Urothelium cell line (cell line): ENCODE measurements at regions not wholly inside any gene's neighbourhood (a gene's known extent, or its start where the extent isn't known, plus 50 kb on each side); places are given as distances from the start of the nearest gene placed in this dataset.

ENCODE experiments used
- DNase-seq: peaks from one replicate; pipeline ENCODE4 v3.0.0; 2011; ENCODE audit warnings: low spot score, mixed read lengths
- FAIRE-seq: peaks from 2 replicates; lab custom pipeline; 2011; peaks lifted over from hg19 to GRCh38; lab: Jason Lieb, UNC

GRCh38 chrX:36436361-36436760, 516.8 kb downstream of the CFAP47 start:
- FAIRE-seq = no peak

GRCh38 chrX:36443007-36443406, 523.5 kb downstream of the CFAP47 start:
- FAIRE-seq = no peak

More at GRCh38 chrX:36436361-36436760, 516.8 kb downstream of the CFAP47 start:
- no peak for DNase-seq

GRCh38 chrX:36445566-36445965, 526.0 kb downstream of the CFAP47 start:
- DNase-seq (no peak), FAIRE-seq (no peak)

More at GRCh38 chrX:36443007-36443406, 523.5 kb downstream of the CFAP47 start:
- DNase-seq = no peak

GRCh38 chrX:36462142-36462541, 542.6 kb downstream of the CFAP47 start:
- FAIRE-seq = no peak

GRCh38 chrX:36480441-36480990, 527.6 kb upstream of the FAM47C start:
- no peak for FAIRE-seq
- no peak for DNase-seq

More at GRCh38 chrX:36462142-36462541, 542.6 kb downstream of the CFAP47 start:
- no peak for DNase-seq

- DNase-seq = no peak
- FAIRE-seq = no peak
These were observed 506.9 kb upstream of the FAM47C start for GRCh38 chrX:36501169-36501702.

GRCh38 chrX:36504625-36505024, 503.5 kb upstream of the FAM47C start:
- FAIRE-seq = no peak
- DNase-seq = no peak

- DNase-seq (no peak), FAIRE-seq (no peak)
These were observed 500.1 kb upstream of the FAM47C start for GRCh38 chrX:36508042-36508441.

- DNase-seq = no peak
- FAIRE-seq = no peak
These were observed 497.4 kb upstream of the FAM47C start for GRCh38 chrX:36510736-36511135.

- FAIRE-seq (no peak), DNase-seq (no peak)
These were observed 479.5 kb upstream of the FAM47C start for GRCh38 chrX:36528661-36529060.

- FAIRE-seq (no peak), DNase-seq (no peak)
These were observed 473.3 kb upstream of the FAM47C start for GRCh38 chrX:36534900-36535299.

GRCh38 chrX:36543499-36543898, 464.7 kb upstream of the FAM47C start:
- DNase-seq = no peak
- FAIRE-seq = no peak

- FAIRE-seq = no peak
- DNase-seq = no peak
These were observed 445.2 kb upstream of the FAM47C start for GRCh38 chrX:36562986-36563385.

- FAIRE-seq (no peak), DNase-seq (no peak)
These were observed 439.2 kb upstream of the FAM47C start for GRCh38 chrX:36568946-36569345.

- no peak for FAIRE-seq
- DNase-seq = no peak
These were observed 434.4 kb upstream of the FAM47C start for GRCh38 chrX:36573720-36574119.

- DNase-seq = no peak
- no peak for FAIRE-seq
These were observed 432.5 kb upstream of the FAM47C start for GRCh38 chrX:36575670-36576069.

- no peak for FAIRE-seq
These were observed 431.2 kb upstream of the FAM47C start for GRCh38 chrX:36577006-36577405.

GRCh38 chrX:36581030-36581429, 427.1 kb upstream of the FAM47C start:
- DNase-seq (no peak), FAIRE-seq (no peak)

More at GRCh38 chrX:36577006-36577405, 431.2 kb upstream of the FAM47C start:
- DNase-seq = no peak

- no peak for FAIRE-seq
- DNase-seq = no peak
These were observed 424.5 kb upstream of the FAM47C start for GRCh38 chrX:36583674-36584073.

- DNase-seq = peak; percentile 2
- FAIRE-seq = no peak
These were observed 398.3 kb upstream of the FAM47C start for GRCh38 chrX:36609616-36610585.

GRCh38 chrX:36626898-36627297, 381.3 kb upstream of the FAM47C start:
- DNase-seq (no peak), FAIRE-seq (no peak)

- FAIRE-seq = no peak
These were observed 367.9 kb upstream of the FAM47C start for GRCh38 chrX:36640232-36640631.

More at GRCh38 chrX:36640232-36640631, 367.9 kb upstream of the FAM47C start:
- DNase-seq = no peak
